ENCODE measurements at regions not wholly inside any gene's neighbourhood (a gene's known extent, or its start where the extent isn't known, plus 50 kb on each side); places are given as distances from the start of the nearest gene placed in this dataset.

GRCh38 chr5:8230868-8231267 is 361.9 kb downstream of the MTRR start:
- DNase-seq (ENCODE audit: insufficient read length, low spot score) (no peak), FAIRE-seq (no peak)
- no peak for TF ChIP-seq CTCF (IDR thresholded peaks at IDR 0.05; ENCODE audit: insufficient read depth, missing control alignments)

- FAIRE-seq (no peak), DNase-seq (ENCODE audit: insufficient read length, low spot score) (no peak)
- no peak for TF ChIP-seq CTCF (IDR thresholded peaks at IDR 0.05; ENCODE audit: insufficient read depth, missing control alignments)
These were observed 364.5 kb downstream of the MTRR start for GRCh38 chr5:8233479-8233878.

GRCh38 chr5:8234179-8234770 is 365.3 kb downstream of the MTRR start:
- TF ChIP-seq CTCF (IDR thresholded peaks at IDR 0.05; ENCODE audit: insufficient read depth, missing control alignments): no peak
- no peak for FAIRE-seq
- DNase-seq (ENCODE audit: insufficient read length, low spot score): no peak

GRCh38 chr5:8238080-8238479 is 369.1 kb downstream of the MTRR start:
- FAIRE-seq (no peak), DNase-seq (ENCODE audit: insufficient read length, low spot score) (no peak)
- no peak for TF ChIP-seq CTCF (IDR thresholded peaks at IDR 0.05; ENCODE audit: insufficient read depth, missing control alignments)

GRCh38 chr5:8239198-8239597 is 370.2 kb downstream of the MTRR start:
- no peak for TF ChIP-seq CTCF (IDR thresholded peaks at IDR 0.05; ENCODE audit: insufficient read depth, missing control alignments)
- no peak for DNase-seq (ENCODE audit: insufficient read length, low spot score)
- FAIRE-seq: no peak

- FAIRE-seq (no peak), DNase-seq (ENCODE audit: insufficient read length, low spot score) (no peak)
- TF ChIP-seq CTCF (IDR thresholded peaks at IDR 0.05; ENCODE audit: insufficient read depth, missing control alignments): no peak
These were observed 370.7 kb downstream of the MTRR start for GRCh38 chr5:8239646-8240045.

GRCh38 chr5:8241076-8241475 is 372.1 kb downstream of the MTRR start:
- FAIRE-seq (no peak), DNase-seq (ENCODE audit: insufficient read length, low spot score) (no peak)
- no peak for TF ChIP-seq CTCF (IDR thresholded peaks at IDR 0.05; ENCODE audit: insufficient read depth, missing control alignments)

Data from D721Med (cell line).